ENCODE measurements at regions not wholly inside any gene's neighbourhood (a gene's known extent, or its start where the extent isn't known, plus 50 kb on each side); places are given as distances from the start of the nearest gene placed in this dataset.

DNA sequence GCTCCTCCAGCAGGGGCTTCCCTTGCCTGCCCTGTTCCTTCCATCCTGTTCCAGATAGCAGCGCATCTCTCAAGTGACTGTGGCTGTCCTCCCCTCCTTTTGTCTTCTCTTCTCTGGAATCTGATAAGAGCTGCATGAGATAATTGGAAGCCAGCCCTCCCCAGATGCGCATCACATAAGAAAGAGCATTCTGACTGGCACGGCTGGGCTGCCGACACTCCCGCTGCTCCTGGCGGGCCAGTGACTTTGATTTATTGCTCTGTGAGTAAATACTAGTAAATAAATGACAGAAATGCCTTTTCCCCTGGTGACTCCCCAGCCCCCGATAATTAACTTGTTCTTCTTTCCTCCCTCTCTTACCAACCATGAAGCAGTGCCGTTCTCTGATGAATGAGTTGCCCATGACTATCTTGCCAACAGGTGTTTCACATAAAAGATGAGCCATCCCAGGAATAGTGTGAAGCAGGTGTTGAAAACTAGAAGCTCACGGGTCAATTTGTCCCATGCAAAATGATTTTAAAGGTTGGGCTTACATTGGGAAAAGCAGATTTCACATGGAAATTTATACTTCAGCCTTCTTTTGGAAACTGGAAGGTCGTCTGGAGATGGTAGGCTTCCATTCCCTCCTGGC, 212.3 kb downstream of the ERCC6L2 start:
- no peak for DNase-seq (ENCODE audit: low read depth)

DNA sequence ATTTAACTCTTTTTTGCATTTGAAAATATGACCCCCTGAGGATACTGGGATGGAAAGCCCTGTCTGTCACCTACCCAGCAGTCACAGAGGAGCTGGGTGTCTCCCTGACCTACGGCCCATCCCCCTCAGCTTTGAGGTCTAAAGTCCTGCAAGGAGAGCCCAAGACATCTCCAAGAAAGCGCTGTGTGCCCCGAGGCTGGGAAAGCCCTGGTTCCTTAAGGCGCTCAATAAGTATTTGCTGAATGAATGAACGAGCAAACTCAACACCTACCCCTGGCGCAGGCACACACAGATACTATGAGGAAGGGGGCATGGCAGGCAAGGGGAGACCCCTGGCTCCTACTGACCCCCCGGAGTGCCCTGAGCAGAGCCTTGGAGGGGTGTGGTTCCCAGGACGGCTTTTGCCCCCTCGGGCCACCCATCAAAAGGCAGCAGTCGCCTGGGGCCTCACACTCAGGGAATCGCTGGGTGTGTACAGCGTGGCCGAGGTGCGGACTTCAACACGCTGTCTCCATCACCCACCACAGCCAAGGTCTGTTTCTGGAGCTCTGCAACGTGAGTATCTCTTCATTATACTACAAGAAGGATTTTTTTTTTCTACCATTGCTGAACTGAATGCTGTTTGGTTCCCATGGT, 211.6 kb downstream of the ERCC6L2 start:
- no peak for DNase-seq (ENCODE audit: low read depth)

DNA sequence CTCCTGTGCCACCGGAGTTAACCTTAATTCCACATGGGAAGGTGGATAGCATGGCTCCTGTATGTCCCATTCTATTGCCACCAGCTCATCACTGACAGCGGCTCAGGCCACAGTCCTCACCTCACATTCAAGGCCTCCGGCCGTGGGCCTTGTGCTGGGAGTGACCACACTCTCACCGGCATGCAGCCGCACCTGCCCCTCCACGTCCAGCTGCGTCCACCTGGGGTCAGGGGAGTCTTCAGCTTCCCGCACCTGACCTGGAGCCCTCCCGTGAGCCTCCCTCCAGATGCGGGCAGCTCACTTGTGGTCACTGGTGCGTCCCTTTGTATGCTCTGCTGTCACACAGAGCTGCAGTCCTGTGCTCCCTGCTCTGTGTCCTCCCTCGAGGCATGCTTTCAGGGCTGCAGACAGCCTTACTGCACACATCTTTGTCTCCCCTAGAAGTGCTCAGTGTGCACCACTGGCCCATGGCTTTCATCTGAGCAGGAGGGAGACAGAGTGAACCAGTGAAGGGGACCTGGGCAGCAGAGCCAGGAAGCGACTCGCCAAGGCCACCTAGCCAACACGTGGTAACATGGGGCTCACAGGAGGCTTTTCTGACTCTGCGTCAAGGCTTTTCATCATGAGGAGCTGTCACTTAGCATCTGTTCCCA, 210.1 kb downstream of the ERCC6L2 start:
- DNase-seq (ENCODE audit: low read depth) = no peak

DNA sequence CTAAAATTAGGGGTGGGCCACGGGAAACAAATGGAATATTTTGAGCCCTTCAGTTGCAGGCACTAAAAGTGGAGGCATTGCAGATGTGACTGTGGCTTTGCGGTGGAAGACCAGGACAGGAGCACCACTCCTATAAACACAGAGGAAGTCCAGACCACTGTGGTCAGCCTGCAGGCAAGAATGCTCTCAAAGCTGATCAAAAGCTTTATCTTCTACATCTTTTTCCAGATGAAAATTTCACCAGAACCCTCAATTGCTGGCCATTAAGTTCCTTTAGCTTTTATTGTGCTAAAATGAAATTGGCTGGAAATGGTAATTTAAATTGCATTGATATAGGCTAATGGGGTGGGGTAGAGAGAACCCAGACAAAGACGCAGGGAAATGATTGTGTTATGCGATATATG, 208.8 kb downstream of the ERCC6L2 start:
- DNase-seq (ENCODE audit: low read depth) = no peak

DNA sequence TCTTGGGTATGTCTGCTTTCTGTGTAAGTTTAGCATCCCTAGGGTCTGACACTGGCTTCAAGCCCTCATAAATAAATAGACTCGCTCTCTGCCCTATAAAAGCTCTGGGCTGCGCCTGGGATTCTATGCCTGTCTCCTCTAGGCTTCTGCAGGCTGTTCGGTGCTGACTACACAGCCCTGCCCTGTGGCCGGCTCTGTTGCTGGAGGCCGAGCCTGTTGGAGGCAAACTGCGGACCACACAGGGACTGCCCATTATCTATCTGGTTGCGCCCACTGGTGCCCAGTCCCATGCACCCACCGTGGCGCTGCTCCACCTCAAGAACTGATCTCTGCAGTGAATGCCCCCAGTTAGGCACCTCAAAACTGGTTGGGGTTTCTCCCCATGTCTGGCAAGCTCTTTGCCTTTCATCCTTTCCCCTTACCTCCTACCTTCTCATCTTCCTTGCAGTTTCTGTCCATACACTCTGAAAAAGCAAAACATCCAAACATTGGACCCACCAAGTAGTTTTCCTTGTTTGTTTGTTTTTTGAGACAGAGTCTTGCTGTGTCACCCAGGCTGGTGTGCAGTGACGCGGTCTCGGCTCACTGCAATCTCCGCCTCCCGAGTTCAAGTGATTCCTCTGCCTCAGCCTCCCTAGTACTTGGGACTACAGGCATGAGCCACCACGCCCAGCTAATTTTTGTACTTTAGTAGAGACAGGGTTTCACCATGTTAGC, 207.2 kb downstream of the ERCC6L2 start:
- DNase-seq (ENCODE audit: low read depth) = no peak

DNA sequence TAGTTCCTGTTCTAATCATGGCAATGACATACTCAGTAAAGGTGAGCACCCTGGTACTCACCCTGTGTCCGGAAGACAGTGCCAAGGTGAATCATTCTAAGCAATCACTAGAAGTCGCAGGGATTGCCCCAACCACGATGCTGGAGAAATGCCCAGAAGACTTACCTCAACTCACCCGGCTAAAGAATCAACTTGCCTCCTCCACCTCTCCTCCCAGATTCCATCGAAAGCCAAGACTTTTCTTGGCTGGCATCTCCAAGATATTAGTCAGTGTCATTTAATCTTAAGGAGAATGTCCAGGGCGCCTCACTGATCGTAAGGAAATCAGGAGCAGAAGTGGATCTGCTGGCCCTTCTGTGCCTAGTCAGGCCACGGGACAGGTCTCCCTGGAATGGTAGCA, 204.9 kb downstream of the ERCC6L2 start:
- DNase-seq (ENCODE audit: low read depth) = no peak

DNA sequence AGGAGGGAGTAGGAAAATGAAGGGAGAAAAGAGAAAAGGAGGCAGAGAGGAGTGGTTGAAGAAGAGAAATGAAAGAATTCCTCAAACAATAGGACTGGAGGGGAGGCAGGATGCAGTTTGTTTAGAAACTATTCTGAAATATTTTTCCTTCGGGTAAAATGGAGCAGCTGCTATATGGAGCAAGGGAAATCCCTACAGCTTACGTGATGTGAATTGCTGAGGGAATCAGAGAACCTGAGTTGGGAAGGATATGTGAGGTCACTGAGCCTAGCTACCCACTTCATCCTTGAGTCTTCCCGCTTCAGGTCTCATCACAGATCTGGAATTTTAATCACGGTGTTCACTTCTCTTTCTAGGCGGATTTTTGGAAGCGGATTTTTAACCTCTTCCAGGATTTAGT, 204.3 kb downstream of the ERCC6L2 start:
- no peak for DNase-seq (ENCODE audit: low read depth)

DNA sequence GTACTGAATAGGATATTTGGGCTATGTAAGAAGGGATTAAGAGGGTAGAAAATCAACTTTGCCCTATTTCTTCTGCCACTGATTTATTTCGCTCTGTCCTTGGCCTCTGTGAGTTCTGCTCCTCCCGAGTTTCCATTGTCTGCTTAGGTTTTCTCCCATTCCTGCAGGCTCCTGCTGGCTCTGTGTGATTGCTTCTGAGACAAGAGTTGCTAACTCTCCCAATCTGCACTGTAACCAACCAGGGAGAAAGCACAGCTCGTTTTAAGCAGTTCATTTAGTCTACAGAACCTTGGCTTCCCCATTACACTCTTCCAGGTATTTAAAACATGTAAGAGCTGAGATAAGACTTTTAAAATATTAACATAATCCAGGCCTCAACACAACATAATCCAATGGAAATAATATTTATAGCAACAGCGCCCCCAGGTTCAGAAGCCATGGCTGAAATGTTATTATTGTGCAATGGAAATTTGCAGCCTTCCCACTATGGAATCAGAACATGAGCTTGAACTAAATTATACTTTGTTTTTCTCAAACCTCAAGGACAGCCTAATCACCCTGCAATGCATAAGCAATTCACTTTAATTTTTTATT, 203.5 kb downstream of the ERCC6L2 start:
- no peak for DNase-seq (ENCODE audit: low read depth)

DNA sequence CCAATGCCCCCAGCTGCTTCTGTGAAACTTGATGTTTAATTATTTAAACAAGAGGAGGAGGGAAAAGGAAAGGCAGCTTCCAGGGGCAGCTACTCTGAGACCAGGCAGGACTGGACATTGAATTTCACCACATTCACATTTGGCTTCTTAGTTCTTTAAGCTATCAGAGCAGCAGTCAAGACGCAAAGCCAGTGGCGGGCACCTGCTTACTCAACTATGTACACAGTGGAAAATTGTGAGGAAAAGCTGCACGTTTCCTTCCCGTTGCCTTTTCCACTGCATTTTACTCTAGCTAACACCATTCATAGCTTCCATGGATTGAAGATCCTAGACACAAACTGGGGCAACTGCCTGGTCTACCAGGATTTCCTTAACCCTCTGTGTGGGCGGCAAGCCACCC, 200.3 kb downstream of the ERCC6L2 start:
- no peak for DNase-seq (ENCODE audit: low read depth)

DNA sequence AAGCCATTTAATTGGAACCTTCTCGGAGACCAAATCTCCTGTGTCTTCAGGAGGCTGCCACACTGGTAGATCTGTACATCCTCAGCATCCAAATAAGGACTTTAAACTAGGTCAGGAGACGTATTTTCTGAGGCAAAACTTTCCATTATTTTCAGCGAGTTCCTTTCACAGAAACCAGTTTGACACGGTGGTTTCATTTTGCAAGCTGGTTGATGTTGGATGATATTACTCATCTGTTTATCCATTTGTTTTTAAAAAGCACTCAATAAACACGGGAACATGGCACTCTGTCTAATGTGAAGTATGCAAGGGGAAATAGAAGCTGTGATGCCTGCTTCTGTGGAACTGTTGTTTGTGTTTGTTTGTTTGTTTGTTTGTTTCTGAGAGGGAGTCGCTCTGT, 199.6 kb downstream of the ERCC6L2 start:
- no peak for DNase-seq (ENCODE audit: low read depth)

DNA sequence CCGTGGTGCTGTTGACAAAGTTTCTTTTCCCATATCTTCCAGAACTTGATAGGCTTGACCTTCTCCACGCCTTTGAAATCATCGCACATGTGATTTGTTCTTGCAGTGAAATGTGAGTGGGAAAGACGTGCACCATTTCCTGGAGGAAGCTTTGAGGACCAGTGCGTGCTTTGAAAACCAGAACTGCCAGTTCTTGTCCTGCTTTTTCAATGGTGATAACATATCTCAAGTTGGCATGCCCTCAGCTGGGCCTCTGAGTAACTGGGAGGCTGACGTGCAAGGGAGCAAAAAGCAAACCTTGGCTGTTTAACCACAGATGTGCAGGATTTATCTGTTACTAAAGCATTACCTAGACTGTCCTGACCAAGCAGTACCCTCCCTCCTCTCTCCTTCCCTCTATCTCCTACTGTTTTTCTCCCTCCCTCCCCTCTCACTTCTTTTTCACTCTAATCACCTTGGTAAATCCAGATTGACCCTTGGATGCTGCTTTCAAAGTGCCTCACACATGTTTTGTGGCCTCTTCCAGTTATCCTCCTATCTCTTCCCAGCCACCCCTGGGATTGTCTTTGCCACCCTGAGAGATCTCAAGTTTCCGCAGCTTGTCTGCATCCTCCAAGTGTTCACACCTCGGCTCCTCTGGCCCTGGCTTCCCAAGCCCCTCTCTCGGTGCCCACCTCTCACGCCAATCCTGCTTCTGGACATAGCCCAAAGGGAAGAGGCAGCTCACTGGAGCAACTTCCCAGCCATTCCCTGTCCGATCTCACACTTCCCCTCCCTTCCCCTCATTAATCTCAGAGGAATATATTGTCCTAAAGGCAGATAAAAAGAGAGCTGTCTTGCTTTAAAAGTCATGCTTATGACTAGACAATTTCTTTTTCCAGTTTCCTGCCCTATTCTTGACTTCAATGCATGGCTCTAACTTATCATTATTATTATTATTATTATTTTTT, 198.3 kb downstream of the ERCC6L2 start:
- no peak for DNase-seq (ENCODE audit: low read depth)

DNA sequence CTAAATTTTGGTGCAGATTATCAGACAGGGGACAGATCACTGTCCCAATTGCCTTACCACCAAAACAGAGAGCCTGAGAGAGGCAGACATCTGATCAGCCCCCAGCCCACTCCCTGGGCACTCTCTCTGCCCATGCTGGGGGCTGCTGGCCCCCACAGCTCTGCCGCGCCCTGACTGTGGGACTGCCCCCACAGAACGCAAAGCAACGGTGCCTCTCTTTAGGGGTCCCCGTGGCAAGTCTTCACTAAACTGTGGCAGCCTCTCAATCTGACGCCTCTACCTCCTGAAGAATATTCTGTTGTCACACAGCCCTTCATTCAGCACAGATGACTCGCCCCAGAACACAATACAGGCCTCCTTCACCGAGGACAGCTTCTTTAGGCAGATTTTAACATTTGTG, 197.4 kb downstream of the ERCC6L2 start:
- no peak for DNase-seq (ENCODE audit: low read depth)

DNA sequence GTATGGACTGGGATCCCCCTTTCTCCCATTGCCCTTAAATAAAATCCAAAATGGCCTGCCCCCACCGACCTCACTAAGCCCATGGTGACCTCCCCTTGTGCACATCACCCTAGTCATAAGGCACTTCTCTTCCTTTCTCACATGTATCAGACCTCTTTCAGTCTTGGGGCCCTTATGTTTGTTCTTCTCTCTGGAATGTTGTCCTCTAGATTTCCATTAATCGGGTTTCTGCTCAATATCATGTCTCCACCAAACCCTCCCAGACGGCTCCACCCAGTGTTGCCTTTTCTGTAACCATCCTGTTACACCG, 196.3 kb downstream of the ERCC6L2 start:
- no peak for DNase-seq (ENCODE audit: low read depth)

DNA sequence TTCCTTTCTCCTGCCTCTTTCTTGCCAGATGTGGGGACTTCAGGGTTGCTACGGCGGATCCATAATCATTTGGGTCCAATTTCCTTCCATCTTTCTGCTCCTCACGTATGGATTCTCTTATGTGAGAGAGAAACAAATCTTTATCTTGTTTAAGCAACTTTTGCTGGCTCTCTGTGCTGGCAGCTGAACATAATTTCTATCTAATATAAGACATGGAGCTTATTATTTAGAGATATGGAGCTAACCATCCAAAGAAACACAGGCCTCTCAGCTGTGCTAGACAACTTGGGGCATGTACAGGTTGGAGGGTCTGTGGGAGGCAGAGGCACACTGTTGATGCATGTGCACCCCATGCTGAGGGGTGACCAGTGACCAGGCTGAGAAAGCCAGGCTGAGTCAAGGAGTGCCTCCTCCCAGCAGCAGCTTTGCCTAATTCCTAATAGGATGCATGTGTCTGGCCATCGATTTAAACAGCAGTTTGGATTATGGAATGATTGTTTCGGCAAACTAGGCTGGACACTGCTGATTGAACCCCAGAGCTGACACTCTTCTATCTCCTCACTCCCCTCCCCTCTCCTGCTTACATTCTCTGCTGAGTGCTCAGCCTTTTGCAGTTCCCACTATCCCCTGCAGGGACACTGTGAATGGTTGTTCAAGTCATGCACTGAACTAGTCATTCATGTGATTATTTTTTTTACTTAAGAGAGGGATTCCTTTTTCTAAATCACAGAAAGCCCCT, 195.8 kb downstream of the ERCC6L2 start:
- no peak for DNase-seq (ENCODE audit: low read depth)

DNA sequence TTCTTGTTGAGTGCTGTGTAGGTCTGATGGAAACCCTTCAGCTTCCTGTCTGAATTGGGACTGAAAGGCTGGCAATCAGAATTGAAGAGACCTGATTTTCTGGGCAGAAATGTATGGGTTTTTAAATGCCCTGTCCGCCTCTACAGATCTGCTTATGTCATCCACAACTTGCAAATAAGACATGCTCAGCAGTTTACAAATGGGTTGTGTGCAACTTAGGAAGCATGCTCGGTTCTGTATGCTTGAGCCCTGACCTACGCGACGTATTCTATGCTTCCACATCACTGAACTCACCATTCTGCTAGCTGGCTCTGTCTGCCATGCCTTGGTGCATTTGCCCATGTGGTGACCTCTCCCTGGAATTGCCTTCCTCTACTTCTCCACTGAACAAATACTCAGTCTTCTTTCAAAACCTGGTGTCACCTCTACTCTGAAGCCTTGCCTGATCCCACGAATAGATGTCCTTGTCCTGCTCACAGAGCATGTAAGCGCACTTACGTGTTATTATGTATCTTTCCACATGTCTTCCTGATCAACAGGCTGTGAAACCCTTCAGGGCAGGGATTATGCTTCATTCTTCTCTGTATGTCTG, 194.2 kb downstream of the ERCC6L2 start:
- no peak for DNase-seq (ENCODE audit: low read depth)

DNA sequence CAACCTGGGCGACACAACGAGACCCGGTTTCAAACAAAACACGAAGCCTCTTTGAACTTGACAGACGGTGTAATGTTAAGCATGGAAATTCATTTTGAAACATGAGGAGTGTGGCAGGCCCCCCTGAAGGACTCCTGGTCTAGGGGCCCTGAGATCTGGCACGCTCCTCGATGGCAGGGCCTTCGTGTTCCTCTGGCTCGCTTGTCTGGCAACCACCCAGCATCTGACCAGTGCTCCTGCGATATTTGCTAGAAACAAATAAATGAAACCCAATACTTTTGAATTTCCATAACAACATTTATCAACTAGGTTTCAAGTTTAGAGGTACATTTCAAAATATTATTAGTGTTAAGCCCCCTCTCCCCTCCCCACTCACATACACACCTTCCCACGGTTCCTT, 193.0 kb downstream of the ERCC6L2 start:
- DNase-seq (ENCODE audit: low read depth) = no peak

DNA sequence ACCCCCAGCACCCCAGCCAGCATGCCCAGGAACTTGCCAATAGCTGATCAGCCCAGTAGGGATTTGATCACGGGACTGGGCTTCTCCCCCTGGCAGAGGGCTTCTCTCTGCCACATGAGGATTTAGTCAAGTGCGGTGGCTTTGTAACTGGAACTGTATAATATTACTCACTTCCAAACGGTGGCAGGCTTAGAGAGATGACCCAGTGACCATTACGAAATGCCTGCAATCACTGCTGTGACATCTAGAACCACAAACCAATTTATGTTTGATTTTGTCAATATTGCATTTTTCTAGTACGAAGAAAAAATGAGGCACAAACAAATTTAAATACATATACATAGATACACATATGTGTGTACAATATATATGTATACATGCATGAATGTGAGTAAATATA, 192.1 kb downstream of the ERCC6L2 start:
- no peak for DNase-seq (ENCODE audit: low read depth)

DNA sequence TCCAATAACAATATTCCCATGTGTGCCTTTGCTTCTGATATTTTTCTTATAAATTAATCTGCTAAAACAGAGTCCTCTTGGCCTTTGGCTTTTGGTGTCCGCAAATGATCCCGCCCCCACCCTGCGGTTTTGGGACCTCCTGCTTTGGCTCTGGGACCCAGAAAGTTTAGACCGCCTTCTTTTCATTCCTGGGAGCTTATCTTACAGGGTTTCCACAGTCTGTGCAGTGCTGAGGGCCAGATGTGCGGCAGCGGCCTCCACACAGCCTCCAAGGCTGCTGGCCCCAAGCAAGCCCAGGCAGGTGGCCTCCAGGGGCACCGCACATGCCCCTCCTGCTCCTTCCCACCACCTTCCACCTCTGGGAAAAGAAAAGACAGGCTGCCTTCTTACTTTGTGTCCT, 191.5 kb downstream of the ERCC6L2 start:
- DNase-seq (ENCODE audit: low read depth) = no peak

DNA sequence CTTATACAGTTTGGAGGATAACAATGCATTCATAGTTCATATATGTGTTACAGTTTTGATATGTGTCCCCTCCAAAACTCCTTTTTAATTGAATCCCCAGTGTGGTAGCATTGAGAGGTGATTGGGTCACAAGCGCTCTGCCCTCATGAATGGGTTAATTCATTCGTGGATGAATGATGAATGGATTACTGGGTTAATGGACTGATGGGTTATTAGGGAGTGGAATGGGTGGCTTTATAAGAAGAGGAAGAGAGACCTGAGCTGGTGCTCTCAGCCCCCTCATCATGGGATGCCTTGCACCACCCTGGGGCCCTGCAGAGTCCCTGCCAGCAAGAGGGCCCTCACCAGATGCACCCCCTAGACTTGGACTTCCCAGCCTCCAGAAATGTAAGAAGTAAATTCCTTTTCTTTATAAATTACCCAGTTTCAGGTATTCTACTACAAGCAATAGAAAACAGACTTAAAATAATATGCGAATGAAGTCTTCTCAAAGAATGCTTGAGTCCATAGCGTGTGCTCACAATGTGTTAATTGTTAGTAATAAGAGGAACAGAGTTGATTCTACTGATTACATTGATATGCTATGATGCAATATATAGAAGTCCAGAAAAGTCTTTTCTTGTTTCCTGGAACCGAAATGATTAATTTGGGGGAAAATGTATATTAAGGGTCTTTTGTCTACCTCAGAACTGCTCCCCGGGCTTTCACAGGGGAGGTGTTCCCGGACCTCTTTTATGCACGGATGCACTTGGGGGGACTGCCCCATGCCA, 190.2 kb downstream of the ERCC6L2 start:
- no peak for DNase-seq (ENCODE audit: low read depth)
